ENCODE measurements at regions not wholly inside any gene's neighbourhood (a gene's known extent, or its start where the extent isn't known, plus 50 kb on each side); places are given as distances from the start of the nearest gene placed in this dataset.

GRCh38 chr6:126094411-126094810 lies 108.1 kb downstream of the TRMT11 start:
- TF ChIP-seq, protein P1, sequence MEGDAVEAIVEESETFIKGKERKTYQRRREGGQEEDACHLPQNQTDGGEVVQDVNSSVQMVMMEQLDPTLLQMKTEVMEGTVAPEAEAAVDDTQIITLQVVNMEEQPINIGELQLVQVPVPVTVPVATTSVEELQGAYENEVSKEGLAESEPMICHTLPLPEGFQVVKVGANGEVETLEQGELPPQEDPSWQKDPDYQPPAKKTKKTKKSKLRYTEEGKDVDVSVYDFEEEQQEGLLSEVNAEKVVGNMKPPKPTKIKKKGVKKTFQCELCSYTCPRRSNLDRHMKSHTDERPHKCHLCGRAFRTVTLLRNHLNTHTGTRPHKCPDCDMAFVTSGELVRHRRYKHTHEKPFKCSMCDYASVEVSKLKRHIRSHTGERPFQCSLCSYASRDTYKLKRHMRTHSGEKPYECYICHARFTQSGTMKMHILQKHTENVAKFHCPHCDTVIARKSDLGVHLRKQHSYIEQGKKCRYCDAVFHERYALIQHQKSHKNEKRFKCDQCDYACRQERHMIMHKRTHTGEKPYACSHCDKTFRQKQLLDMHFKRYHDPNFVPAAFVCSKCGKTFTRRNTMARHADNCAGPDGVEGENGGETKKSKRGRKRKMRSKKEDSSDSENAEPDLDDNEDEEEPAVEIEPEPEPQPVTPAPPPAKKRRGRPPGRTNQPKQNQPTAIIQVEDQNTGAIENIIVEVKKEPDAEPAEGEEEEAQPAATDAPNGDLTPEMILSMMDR (IDR thresholded peaks at IDR 0.05; ENCODE audit: insufficient read depth, low read length, poor library complexity, severe bottlenecking) = no peak
- no peak for TF ChIP-seq EZH2phosphoT487 (conservative IDR thresholded peaks at IDR 0.05; ENCODE audit: low read length)
